Ovary (tissue), 7 donors: ENCODE measurements at regions not wholly inside any gene's neighbourhood (a gene's known extent, or its start where the extent isn't known, plus 50 kb on each side); places are given as distances from the start of the nearest gene placed in this dataset.
"Not testable (repeated sequence)": the region's sequence is repeated elsewhere in the genome, so short reads cannot be mapped to it uniquely, and the experiment has no call there.

Experiments
- DNase-seq, 5 donors: peaks; one replicate each; pipeline ENCODE4 v3.0.0-alpha.2; 2019 to 2020
- H3K27ac ChIP-seq, 2 donors: fragments of 200-600 bp; one replicate each; pipeline versions ENCODE4 v1.5.1 to v1.8.0; 2019 to 2022
- H3K27me3 ChIP-seq: fragments of 200-600 bp; one replicate; pipeline ENCODE4 v1.8.0; 2022
- H3K36me3 ChIP-seq: fragments of 200-600 bp; sonication (generic); one replicate; pipeline ENCODE4 v1.5.1; 2019
- H3K4me1 ChIP-seq: one replicate; pipeline ENCODE4 v1.8.1; 2013; ENCODE audit warnings: mild to moderate bottlenecking, moderate library complexity; ENCODE audit not compliant: insufficient read depth
- H3K4me3 ChIP-seq: fragments of 200-600 bp; sonication (generic); one replicate; pipeline ENCODE4 v1.5.1; 2017
- H3K9me3 ChIP-seq, 2 donors: fragments of 200-600 bp in 1 of 2; sonication (generic) in 1 of 2; one replicate each; pipeline versions ENCODE4 v1.5.1 to v1.8.1; 2013 to 2019; ENCODE audit warnings: mild to moderate bottlenecking in 1 of 2, moderate library complexity in 1 of 2
- WGBS, 3 donors: extraction: QIAGEN DNeasy Blood & Tissue Kit in 1 of 3; methylation state at CpG; one replicate each; pipeline versions ENCODE4 v1.1.5 to v1.1.7; 2013 to 2017; 5-methylcytosine and 5-hydroxymethylcytosine counted together
- intact Hi-C, 4 donors: fragments of 100-400 bp; cut with DNase I; formaldehyde crosslinking; loops; one replicate each; pipeline versions ENCODE4 v1.11.0 to v1.15.1; 2022 to 2023
- donor health status: DM: no; HTN: no; CAD: no; lungs with moderate emphysema.
- donor health status: DM: no; HTN: no; CAD: no.
- donor health status: Bipolar disorder and iron deficiency.
- donor health status: DM: no; HTN: no; CAD: no.
- donor health status: DM: yes; HTN: yes; CAD: no.

- H3K9me3 ChIP-seq, H3K27ac ChIP-seq, H3K27me3 ChIP-seq, H3K4me3 ChIP-seq, H3K36me3 ChIP-seq, intact Hi-C loops, H3K4me1 ChIP-seq, DNase-seq: not testable (repeated sequence)
- 94 to 98% (median 97%) methylated on average over 6 to 7 of the region's 8 CpGs for WGBS, 3 donors
Observed at GRCh38 chr2:111385226-111385957, 264.7 kb downstream of the BCL2L11 start.

- H3K27me3 ChIP-seq, H3K4me1 ChIP-seq, H3K36me3 ChIP-seq, intact Hi-C loops, H3K9me3 ChIP-seq, H3K27ac ChIP-seq, H3K4me3 ChIP-seq, DNase-seq: not testable (repeated sequence)
- WGBS, 3 donors, result 88 to 100% (median 100%) methylated on average over 1 of the region's 2 CpGs
Observed at GRCh38 chr2:111390605-111391004, 269.9 kb downstream of the BCL2L11 start.

- H3K9me3 ChIP-seq, H3K36me3 ChIP-seq, intact Hi-C loops, DNase-seq, H3K27me3 ChIP-seq, H3K27ac ChIP-seq, H3K4me3 ChIP-seq, H3K4me1 ChIP-seq: not testable (repeated sequence)
- 23 to 34% (median 34%) methylated on average over 7 to 8 of the region's 10 CpGs for WGBS, 3 donors
Observed at GRCh38 chr2:111395350-111396128, 274.8 kb downstream of the BCL2L11 start.

- H3K36me3 ChIP-seq, DNase-seq, H3K4me3 ChIP-seq, H3K4me1 ChIP-seq, H3K9me3 ChIP-seq, intact Hi-C loops, H3K27ac ChIP-seq, H3K27me3 ChIP-seq: not testable (repeated sequence)
- 52 to 89% (median 85%) methylated on average over 3 of the region's 3 CpGs for WGBS, 3 donors
Observed at GRCh38 chr2:111400598-111401253, 280.0 kb downstream of the BCL2L11 start.

- intact Hi-C loops, DNase-seq, H3K4me1 ChIP-seq, H3K27ac ChIP-seq, H3K36me3 ChIP-seq, H3K9me3 ChIP-seq, H3K27me3 ChIP-seq, H3K4me3 ChIP-seq: not testable (repeated sequence)
- WGBS, 3 donors, result 88 to 98% (median 91%) methylated on average over 3 to 5 of the region's 8 CpGs
Observed at GRCh38 chr2:111401270-111402140, 280.8 kb downstream of the BCL2L11 start.

- H3K27ac ChIP-seq, H3K4me3 ChIP-seq, H3K9me3 ChIP-seq, H3K36me3 ChIP-seq, DNase-seq, H3K4me1 ChIP-seq, intact Hi-C loops, H3K27me3 ChIP-seq: not testable (repeated sequence)
Observed at GRCh38 chr2:111402450-111402849, 281.7 kb downstream of the BCL2L11 start.

GRCh38 chr2:111403287-111403686 lies 282.6 kb downstream of the BCL2L11 start:
- intact Hi-C loops, H3K27me3 ChIP-seq, H3K9me3 ChIP-seq, DNase-seq, H3K36me3 ChIP-seq, H3K4me1 ChIP-seq, H3K4me3 ChIP-seq, H3K27ac ChIP-seq: not testable (repeated sequence)
- WGBS, 3 donors, result 39 to 61% (median 49%) methylated on average over 2 of the region's 2 CpGs

GRCh38 chr2:111406616-111407015 lies 285.9 kb downstream of the BCL2L11 start:
- WGBS, 3 donors, result no CpG with 5 or more reads among the region's 1 CpG
- H3K4me3 ChIP-seq, H3K36me3 ChIP-seq, H3K27ac ChIP-seq, intact Hi-C loops, H3K4me1 ChIP-seq, H3K9me3 ChIP-seq, DNase-seq, H3K27me3 ChIP-seq: not testable (repeated sequence)

GRCh38 chr2:111407632-111408194 lies 287.0 kb downstream of the BCL2L11 start:
- H3K27ac ChIP-seq, H3K4me1 ChIP-seq, DNase-seq, H3K27me3 ChIP-seq, H3K9me3 ChIP-seq, H3K36me3 ChIP-seq, H3K4me3 ChIP-seq, intact Hi-C loops: not testable (repeated sequence)
- 52% methylated on average over 1 of the region's 11 CpGs; no CpG with 5 or more reads in 2 of the 3 donors for WGBS, 3 donors

GRCh38 chr2:111410868-111411406 lies 290.2 kb downstream of the BCL2L11 start:
- intact Hi-C loops, H3K27ac ChIP-seq, DNase-seq, H3K36me3 ChIP-seq, H3K9me3 ChIP-seq, H3K4me3 ChIP-seq, H3K27me3 ChIP-seq, H3K4me1 ChIP-seq: not testable (repeated sequence)
- WGBS, 3 donors, result 80 to 92% methylated on average over 1 to 3 of the region's 10 CpGs; no CpG with 5 or more reads in 1 of the 3 donors
